GM12873 (cell line): ENCODE measurements at regions not wholly inside any gene's neighbourhood (a gene's known extent, or its start where the extent isn't known, plus 50 kb on each side); places are given as distances from the start of the nearest gene placed in this dataset.

Experiments used
- TF ChIP-seq, protein P1 (sequence below): IDR thresholded peaks from 2 replicates; pipeline ENCODE4 v1.5.1; 2012; ENCODE audit warnings: low read depth, mild to moderate bottlenecking, moderate library complexity, low read length, control low read depth; ENCODE audit not compliant: insufficient read depth; ENCODE audit errors: missing control alignments

DNA sequence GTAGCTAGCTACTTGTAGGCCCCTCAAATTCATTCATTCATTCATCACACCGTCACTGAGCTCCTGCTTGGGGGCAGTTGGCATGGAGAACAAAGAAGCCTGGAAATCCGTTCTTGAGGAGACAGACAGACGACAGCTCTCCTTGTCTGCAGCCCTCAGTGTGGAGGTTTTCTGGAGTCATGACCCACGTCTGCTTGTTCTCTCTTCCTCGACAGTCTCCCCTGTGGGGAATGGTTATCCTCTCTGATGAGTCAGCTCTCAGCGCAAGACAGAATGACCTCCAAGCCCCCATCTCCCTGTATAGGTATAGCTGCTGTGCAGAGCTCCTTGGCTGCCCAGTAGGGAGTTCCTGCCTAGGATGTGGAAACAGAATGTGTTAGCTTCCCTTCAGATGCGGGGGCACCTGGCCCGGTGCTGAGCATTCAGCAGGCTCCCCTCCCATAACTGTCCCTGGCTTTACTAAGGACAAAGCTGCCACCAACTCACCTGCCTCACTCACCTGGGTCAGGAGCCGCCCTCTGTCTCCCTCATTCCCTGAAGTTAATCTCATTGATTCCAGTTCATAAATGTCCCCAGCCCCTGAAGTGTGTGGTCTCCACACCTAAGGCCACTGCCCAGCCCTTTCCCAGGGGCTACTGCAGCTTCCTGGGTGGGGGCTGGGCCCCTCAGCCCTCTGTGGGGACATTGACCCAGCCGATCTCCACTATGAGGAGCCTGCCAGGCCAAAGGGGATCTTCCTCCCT, 124.7 kb downstream of the ACKR3 start:
- TF ChIP-seq, protein P1, sequence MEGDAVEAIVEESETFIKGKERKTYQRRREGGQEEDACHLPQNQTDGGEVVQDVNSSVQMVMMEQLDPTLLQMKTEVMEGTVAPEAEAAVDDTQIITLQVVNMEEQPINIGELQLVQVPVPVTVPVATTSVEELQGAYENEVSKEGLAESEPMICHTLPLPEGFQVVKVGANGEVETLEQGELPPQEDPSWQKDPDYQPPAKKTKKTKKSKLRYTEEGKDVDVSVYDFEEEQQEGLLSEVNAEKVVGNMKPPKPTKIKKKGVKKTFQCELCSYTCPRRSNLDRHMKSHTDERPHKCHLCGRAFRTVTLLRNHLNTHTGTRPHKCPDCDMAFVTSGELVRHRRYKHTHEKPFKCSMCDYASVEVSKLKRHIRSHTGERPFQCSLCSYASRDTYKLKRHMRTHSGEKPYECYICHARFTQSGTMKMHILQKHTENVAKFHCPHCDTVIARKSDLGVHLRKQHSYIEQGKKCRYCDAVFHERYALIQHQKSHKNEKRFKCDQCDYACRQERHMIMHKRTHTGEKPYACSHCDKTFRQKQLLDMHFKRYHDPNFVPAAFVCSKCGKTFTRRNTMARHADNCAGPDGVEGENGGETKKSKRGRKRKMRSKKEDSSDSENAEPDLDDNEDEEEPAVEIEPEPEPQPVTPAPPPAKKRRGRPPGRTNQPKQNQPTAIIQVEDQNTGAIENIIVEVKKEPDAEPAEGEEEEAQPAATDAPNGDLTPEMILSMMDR = no peak

DNA sequence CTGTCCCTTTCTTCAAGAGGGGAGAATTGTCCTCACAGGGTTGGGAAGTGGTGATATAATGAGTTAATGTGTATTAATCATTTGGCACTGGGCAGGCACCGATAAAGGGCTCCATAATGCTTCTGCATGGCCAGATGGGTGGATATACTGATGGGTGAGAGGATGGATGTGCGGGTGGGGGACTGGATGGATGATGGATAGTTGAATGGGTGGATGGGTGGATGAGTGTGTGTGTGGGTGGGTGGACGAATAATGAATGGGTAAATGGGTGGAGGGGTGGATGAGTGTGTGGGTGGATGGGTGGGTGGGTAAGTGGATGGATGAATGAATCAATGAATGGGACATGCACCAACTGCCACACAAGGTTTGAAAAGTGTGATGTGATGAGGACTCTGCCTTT, 127.2 kb downstream of the ACKR3 start:
- TF ChIP-seq, protein P1 = no peak

DNA sequence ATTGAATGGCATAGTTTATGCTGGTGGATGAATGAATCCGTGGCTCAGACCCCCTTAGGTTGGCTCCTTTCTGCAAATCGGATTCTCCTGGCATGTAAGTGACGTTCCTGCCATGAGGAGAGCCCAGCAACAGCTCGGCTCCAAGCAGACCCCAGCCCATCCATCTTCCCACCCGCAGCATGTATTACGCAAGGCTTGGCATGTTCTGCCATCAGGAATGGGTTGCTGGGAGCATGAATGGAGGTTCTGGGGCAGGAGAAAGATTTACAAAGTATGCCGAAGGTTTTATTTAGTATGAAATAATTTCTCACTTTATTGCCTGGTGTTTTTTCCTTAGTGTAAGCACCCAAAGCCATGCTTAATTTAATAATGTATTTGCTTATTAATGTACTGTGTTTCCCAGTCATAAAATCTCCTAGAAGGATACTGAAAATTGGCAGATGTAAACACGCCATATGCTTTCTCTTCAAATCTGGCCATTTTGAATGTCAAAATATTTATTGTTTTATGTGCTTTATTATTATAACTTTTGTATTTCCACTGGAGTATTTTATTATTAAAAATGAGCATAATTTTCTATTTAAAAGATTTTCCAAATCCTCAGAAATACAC, 128.5 kb downstream of the ACKR3 start:
- TF ChIP-seq, protein P1 = no peak

DNA sequence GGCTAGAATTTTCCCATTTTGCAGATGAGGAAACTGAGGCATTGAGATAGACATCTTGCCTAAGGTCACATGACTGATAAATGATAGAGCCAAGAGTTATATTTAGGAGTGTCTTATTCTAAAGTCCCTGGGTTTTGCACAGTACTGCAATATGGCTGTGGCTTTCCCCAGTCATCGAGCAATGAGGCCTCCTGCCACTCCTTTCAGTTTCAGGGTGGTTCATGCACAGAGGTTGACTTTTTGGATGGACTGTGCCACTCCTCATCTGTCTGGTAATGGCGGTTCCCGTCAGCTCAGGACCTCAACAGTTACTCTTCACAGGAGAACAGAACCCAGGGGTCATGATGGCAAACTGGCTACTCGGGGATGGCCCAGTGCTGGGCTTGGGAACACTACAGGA, 131.1 kb downstream of the ACKR3 start:
- TF ChIP-seq, protein P1 = no peak

DNA sequence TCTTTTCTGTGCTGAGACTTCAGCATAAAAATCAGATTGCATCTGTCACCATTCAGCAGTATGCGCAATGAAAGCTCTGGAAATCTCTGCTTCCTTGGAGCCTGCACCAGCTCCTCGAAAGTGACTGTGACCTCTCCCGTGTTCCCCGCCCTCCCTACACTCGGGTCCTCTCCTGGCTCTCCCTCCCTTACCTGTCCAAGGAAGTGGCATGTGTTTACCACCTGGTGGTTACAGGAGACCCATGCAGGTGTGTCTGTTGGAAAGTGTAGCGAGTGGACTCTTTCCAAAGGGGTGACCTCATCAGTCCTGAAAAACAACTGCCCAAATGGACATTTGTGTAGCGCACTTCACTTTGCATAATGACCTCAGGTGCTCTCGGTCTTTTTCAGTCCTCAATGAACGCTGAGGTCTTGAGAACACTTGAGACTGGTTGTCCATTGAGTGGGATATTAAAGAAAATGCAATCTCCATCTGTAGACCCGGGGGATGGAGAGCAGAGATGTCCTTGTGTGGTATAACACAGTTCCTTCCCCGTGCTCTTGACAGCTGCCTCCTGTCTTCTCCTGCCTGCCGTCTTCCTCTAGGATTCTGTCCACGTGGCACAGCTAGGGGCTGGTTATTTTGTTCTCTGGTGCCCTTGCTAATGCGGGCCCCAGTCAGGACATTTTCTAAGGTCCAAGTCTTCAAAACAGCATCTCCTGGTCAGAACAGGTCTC, 133.2 kb downstream of the ACKR3 start:
- TF ChIP-seq, protein P1 = no peak

DNA sequence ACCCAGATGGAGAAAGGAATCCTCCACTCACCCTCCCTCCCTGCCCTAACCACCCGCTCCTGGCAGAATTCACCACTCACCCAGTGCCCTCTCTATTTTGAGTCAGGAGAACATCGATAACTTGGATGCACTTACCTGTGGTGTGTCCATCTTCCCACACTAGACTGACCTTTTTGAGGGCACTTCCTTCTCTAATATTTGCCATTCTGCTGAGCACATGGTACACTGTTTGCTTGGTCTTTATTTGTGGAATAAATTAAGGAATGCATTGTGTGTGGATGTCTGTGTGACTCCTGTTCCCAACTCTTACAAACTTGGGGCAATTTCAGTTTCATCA, 133.7 kb downstream of the ACKR3 start:
- TF ChIP-seq, protein P1 = no peak

DNA sequence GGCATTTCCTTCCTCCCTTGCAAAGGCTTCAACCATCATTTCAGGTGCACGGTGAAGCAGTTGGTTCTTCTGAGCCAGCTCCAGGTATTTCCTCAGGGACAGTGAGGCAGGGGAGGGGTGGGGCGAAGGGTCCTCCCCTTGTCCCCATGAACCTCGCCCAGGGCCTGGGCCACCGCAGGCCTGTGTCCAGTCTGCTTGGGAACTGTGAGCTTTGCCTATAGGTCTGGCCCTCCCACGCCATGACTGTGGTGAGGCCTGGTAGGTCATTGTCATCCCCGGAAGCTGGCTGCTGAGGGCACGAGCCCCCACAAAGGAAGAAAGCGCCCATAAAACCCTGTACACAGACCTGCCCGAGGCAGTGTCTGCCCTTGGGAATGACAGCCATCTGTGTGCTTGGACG, 134.3 kb downstream of the ACKR3 start:
- TF ChIP-seq, protein P1 = no peak
